ENCODE measurements at regions not wholly inside any gene's neighbourhood (a gene's known extent, or its start where the extent isn't known, plus 50 kb on each side); places are given as distances from the start of the nearest gene placed in this dataset.

GRCh38 chr15:53116169-53116568, 326.0 kb upstream of the ONECUT1 start:
- DNase-seq (ENCODE audit: low spot score): no peak
- Mint-ChIP-seq H3K4me1 (ENCODE audit: low read depth) (no peaks in the 10 kb centered on the region), H3K9me3 (no peaks in the 10 kb centered on the region), H3K27me3 (ENCODE audit: low read depth) (no peaks in the 10 kb centered on the region), H3K36me3 (ENCODE audit: low read depth) (no peaks in the 10 kb centered on the region), H3K27ac (no peak overlapping the region), H3K4me3 (ENCODE audit: low read depth) (no peak overlapping the region)
- intact Hi-C loops (cut with micrococcal nuclease): no loop called here

GRCh38 chr15:53115563-53115962, 325.4 kb upstream of the ONECUT1 start:
- intact Hi-C loops (cut with micrococcal nuclease): no loop called here
- H3K36me3 Mint-ChIP-seq (ENCODE audit: low read depth): no peaks in the 10 kb centered on the region
- no peaks in the 10 kb centered on the region for H3K9me3 Mint-ChIP-seq
- H3K4me1 Mint-ChIP-seq (ENCODE audit: low read depth): no peaks in the 10 kb centered on the region
- H3K27ac Mint-ChIP-seq: no peak overlapping the region
- no peak overlapping the region for H3K4me3 Mint-ChIP-seq (ENCODE audit: low read depth)
- no peaks in the 10 kb centered on the region for H3K27me3 Mint-ChIP-seq (ENCODE audit: low read depth)
- no peak for DNase-seq (ENCODE audit: low spot score)

- intact Hi-C loops (cut with micrococcal nuclease): no loop called here
- no peaks in the 10 kb centered on the region for H3K27me3 Mint-ChIP-seq (ENCODE audit: low read depth)
- no peak for DNase-seq (ENCODE audit: low spot score)
- no peaks in the 10 kb centered on the region for H3K36me3 Mint-ChIP-seq (ENCODE audit: low read depth)
- no peaks in the 10 kb centered on the region for H3K9me3 Mint-ChIP-seq
- no peak overlapping the region for H3K4me3 Mint-ChIP-seq (ENCODE audit: low read depth)
- H3K4me1 Mint-ChIP-seq (ENCODE audit: low read depth): no peaks in the 10 kb centered on the region
- no peak overlapping the region for H3K27ac Mint-ChIP-seq
Measured at GRCh38 chr15:53114960-53115359, 324.8 kb upstream of the ONECUT1 start.

- no peaks in the 10 kb centered on the region for H3K4me1 Mint-ChIP-seq (ENCODE audit: low read depth)
- H3K36me3 Mint-ChIP-seq (ENCODE audit: low read depth): no peaks in the 10 kb centered on the region
- no peak overlapping the region for H3K4me3 Mint-ChIP-seq (ENCODE audit: low read depth)
- DNase-seq (ENCODE audit: low spot score): no peak
- H3K27ac Mint-ChIP-seq: no peak overlapping the region
- intact Hi-C loops (cut with micrococcal nuclease): no loop called here
- H3K27me3 Mint-ChIP-seq (ENCODE audit: low read depth): no peaks in the 10 kb centered on the region
- no peaks in the 10 kb centered on the region for H3K9me3 Mint-ChIP-seq
Measured at GRCh38 chr15:53110999-53111398, 320.9 kb upstream of the ONECUT1 start.

GRCh38 chr15:53108319-53108718, 318.2 kb upstream of the ONECUT1 start:
- H3K4me3 Mint-ChIP-seq (ENCODE audit: low read depth): no peak overlapping the region
- intact Hi-C loops (cut with micrococcal nuclease): no loop called here
- no peak overlapping the region for H3K27ac Mint-ChIP-seq
- DNase-seq (ENCODE audit: low spot score): no peak
- no peaks in the 10 kb centered on the region for H3K4me1 Mint-ChIP-seq (ENCODE audit: low read depth)
- H3K9me3 Mint-ChIP-seq: no peaks in the 10 kb centered on the region
- no peaks in the 10 kb centered on the region for H3K27me3 Mint-ChIP-seq (ENCODE audit: low read depth)
- no peaks in the 10 kb centered on the region for H3K36me3 Mint-ChIP-seq (ENCODE audit: low read depth)

- no peak for DNase-seq (ENCODE audit: low spot score)
- Mint-ChIP-seq H3K9me3 (no peaks in the 10 kb centered on the region), H3K27ac (no peak overlapping the region), H3K27me3 (ENCODE audit: low read depth) (no peaks in the 10 kb centered on the region), H3K4me3 (ENCODE audit: low read depth) (no peak overlapping the region), H3K36me3 (ENCODE audit: low read depth) (no peaks in the 10 kb centered on the region), H3K4me1 (ENCODE audit: low read depth) (no peaks in the 10 kb centered on the region)
- intact Hi-C loops (cut with micrococcal nuclease): no loop called here
Measured at GRCh38 chr15:53107855-53108254, 317.7 kb upstream of the ONECUT1 start.

GRCh38 chr15:53106505-53107286, 316.6 kb upstream of the ONECUT1 start:
- Mint-ChIP-seq H3K27me3 (ENCODE audit: low read depth) (no peaks in the 10 kb centered on the region), H3K27ac (no peak overlapping the region), H3K4me1 (ENCODE audit: low read depth) (no peaks in the 10 kb centered on the region), H3K9me3 (no peaks in the 10 kb centered on the region), H3K36me3 (ENCODE audit: low read depth) (no peaks in the 10 kb centered on the region), H3K4me3 (ENCODE audit: low read depth) (no peak overlapping the region)
- no peak for DNase-seq (ENCODE audit: low spot score)
- intact Hi-C loops (cut with micrococcal nuclease): no loop called here

- Mint-ChIP-seq H3K4me1 (ENCODE audit: low read depth) (no peaks in the 10 kb centered on the region), H3K27me3 (ENCODE audit: low read depth) (no peaks in the 10 kb centered on the region), H3K27ac (no peak overlapping the region), H3K9me3 (no peaks in the 10 kb centered on the region), H3K4me3 (ENCODE audit: low read depth) (no peak overlapping the region), H3K36me3 (ENCODE audit: low read depth) (no peaks in the 10 kb centered on the region)
- intact Hi-C loops (cut with micrococcal nuclease): no loop called here
- no peak for DNase-seq (ENCODE audit: low spot score)
Measured at GRCh38 chr15:53102483-53102882, 312.3 kb upstream of the ONECUT1 start.

GRCh38 chr15:53080484-53080883, 290.3 kb upstream of the ONECUT1 start:
- no peaks in the 10 kb centered on the region for H3K36me3 Mint-ChIP-seq (ENCODE audit: low read depth)
- intact Hi-C loops (cut with micrococcal nuclease): no loop called here
- H3K4me1 Mint-ChIP-seq (ENCODE audit: low read depth): no peaks in the 10 kb centered on the region
- no peak for DNase-seq (ENCODE audit: low spot score)
- H3K4me3 Mint-ChIP-seq (ENCODE audit: low read depth): no peak overlapping the region
- H3K27me3 Mint-ChIP-seq (ENCODE audit: low read depth): no peaks in the 10 kb centered on the region
- no peak overlapping the region for H3K27ac Mint-ChIP-seq
- no peaks in the 10 kb centered on the region for H3K9me3 Mint-ChIP-seq

- no peak overlapping the region for H3K4me3 Mint-ChIP-seq (ENCODE audit: low read depth)
- H3K27me3 Mint-ChIP-seq (ENCODE audit: low read depth): no peaks in the 10 kb centered on the region
- no peaks in the 10 kb centered on the region for H3K36me3 Mint-ChIP-seq (ENCODE audit: low read depth)
- intact Hi-C loops (cut with micrococcal nuclease): no loop called here
- no peaks in the 10 kb centered on the region for H3K9me3 Mint-ChIP-seq
- DNase-seq (ENCODE audit: low spot score): no peak
- H3K27ac Mint-ChIP-seq: no peak overlapping the region
- H3K4me1 Mint-ChIP-seq (ENCODE audit: low read depth): no peaks in the 10 kb centered on the region
Measured at GRCh38 chr15:53074221-53074620, 284.1 kb upstream of the ONECUT1 start.

- Mint-ChIP-seq H3K4me3 (ENCODE audit: low read depth) (no peak overlapping the region), H3K4me1 (ENCODE audit: low read depth) (no peaks in the 10 kb centered on the region), H3K27ac (no peak overlapping the region), H3K36me3 (ENCODE audit: low read depth) (no peaks in the 10 kb centered on the region), H3K9me3 (no peaks in the 10 kb centered on the region), H3K27me3 (ENCODE audit: low read depth) (no peaks in the 10 kb centered on the region)
- intact Hi-C loops (cut with micrococcal nuclease): no loop called here
- no peak for DNase-seq (ENCODE audit: low spot score)
Measured at GRCh38 chr15:53072077-53072476, 281.9 kb upstream of the ONECUT1 start.

GRCh38 chr15:53068636-53069035, 278.5 kb upstream of the ONECUT1 start:
- Mint-ChIP-seq H3K27me3 (ENCODE audit: low read depth) (no peaks in the 10 kb centered on the region), H3K36me3 (ENCODE audit: low read depth) (no peaks in the 10 kb centered on the region), H3K27ac (no peak overlapping the region), H3K4me3 (ENCODE audit: low read depth) (no peak overlapping the region), H3K9me3 (no peaks in the 10 kb centered on the region), H3K4me1 (ENCODE audit: low read depth) (no peaks in the 10 kb centered on the region)
- intact Hi-C loops (cut with micrococcal nuclease): no loop called here
- no peak for DNase-seq (ENCODE audit: low spot score)

GRCh38 chr15:53059273-53060043, 269.3 kb upstream of the ONECUT1 start:
- intact Hi-C loops (cut with micrococcal nuclease): no loop called here
- Mint-ChIP-seq H3K4me3 (ENCODE audit: low read depth) (no peak overlapping the region), H3K27me3 (ENCODE audit: low read depth) (no peaks in the 10 kb centered on the region), H3K36me3 (ENCODE audit: low read depth) (no peaks in the 10 kb centered on the region), H3K9me3 (peaks cover 6% of the 10 kb centered on the region), H3K27ac (no peak overlapping the region), H3K4me1 (ENCODE audit: low read depth) (no peaks in the 10 kb centered on the region)
- no peak for DNase-seq (ENCODE audit: low spot score)
